ENCODE measurements at regions not wholly inside any gene's neighbourhood (a gene's known extent, or its start where the extent isn't known, plus 50 kb on each side); places are given as distances from the start of the nearest gene placed in this dataset.

GRCh38 chr5:8350644-8351339 is 481.8 kb downstream of the MTRR start (continued):
- TF ChIP-seq RNF2 (IDR thresholded peaks at IDR 0.05; ENCODE audit: borderline replicate concordance, low read depth, low read length, missing control alignments, poor library complexity, severe bottlenecking): no peak

Measured in H1 (cell line).